Psoas muscle (tissue), 7 donors: ENCODE measurements at regions not wholly inside any gene's neighbourhood (a gene's known extent, or its start where the extent isn't known, plus 50 kb on each side); places are given as distances from the start of the nearest gene placed in this dataset.

ENCODE experiments used
- ATAC-seq, 4 donors: fragments of 200-7000 bp; cut with Tn5 transposase; one replicate each; pipeline ENCODE4 v1.9.1; 2020; ENCODE audit warnings: moderate library complexity in 3 of 4, mild to moderate bottlenecking in 2 of 4
- DNase-seq, 2 donors: peaks; one replicate each; pipeline ENCODE4 v3.0.0-alpha.2; 2020
- H3K27ac ChIP-seq: fragments of 200-600 bp; one replicate; pipeline ENCODE4 v1.8.0; 2022
- H3K27me3 ChIP-seq, 3 donors: fragments of 200-600 bp in 1 of 3; one replicate each; pipeline versions ENCODE4 v1.6.1 to v1.8.0; 2013 to 2022; ENCODE audit warnings: low read length in 2 of 3, mild to moderate bottlenecking in 2 of 3, moderate library complexity in 1 of 3; ENCODE audit not compliant: insufficient read depth in 3 of 3
- H3K36me3 ChIP-seq, 2 donors: fragments of 200-600 bp in 1 of 2; one replicate each; pipeline versions ENCODE4 v1.6.1 to v1.8.0; 2013 to 2022; ENCODE audit warnings: low read depth in 1 of 2, mild to moderate bottlenecking in 1 of 2, moderate library complexity in 1 of 2; ENCODE audit not compliant: insufficient read depth in 1 of 2
- H3K4me1 ChIP-seq: fragments of 200-600 bp; one replicate; pipeline ENCODE4 v1.8.0; 2022
- H3K4me3 ChIP-seq: fragments of 200-600 bp; one replicate; pipeline ENCODE4 v1.8.0; 2022; ENCODE audit warnings: mild to moderate bottlenecking
- H3K9me3 ChIP-seq: fragments of 200-600 bp; one replicate; pipeline ENCODE4 v1.8.0; 2022
- WGBS, 3 donors: extraction: QIAGEN DNeasy Blood & Tissue Kit; methylation state at CpG; one replicate each; pipeline versions ENCODE4 v1.1.6 to v1.1.7; 2013; 5-methylcytosine and 5-hydroxymethylcytosine counted together
- intact Hi-C, 2 donors: fragments of 100-400 bp; cut with DNase I; formaldehyde crosslinking; loops; one replicate each; pipeline versions ENCODE4 v1.11.0 to v1.14.2; 2022
- TF ChIP-seq, protein P1 (sequence below): fragments of 200-600 bp; IDR thresholded peaks from one replicate; pipeline ENCODE4 v1.8.0; 2022; ENCODE audit warnings: antibody characterized with exemption
- donor health status: healthy with polysubstance abuse.
- donor health status: DM: no; HTN: no; CAD: no; lungs with moderate emphysema.
- donor health status: Bipolar disorder and iron deficiency.
- donor health status: healthy.
- donor health status: DM: yes; HTN: yes; CAD: no.
- donor health status: DM: no; HTN: no; CAD: no.
- donor health status: DM: yes; HTN: yes; CAD: no.

DNA sequence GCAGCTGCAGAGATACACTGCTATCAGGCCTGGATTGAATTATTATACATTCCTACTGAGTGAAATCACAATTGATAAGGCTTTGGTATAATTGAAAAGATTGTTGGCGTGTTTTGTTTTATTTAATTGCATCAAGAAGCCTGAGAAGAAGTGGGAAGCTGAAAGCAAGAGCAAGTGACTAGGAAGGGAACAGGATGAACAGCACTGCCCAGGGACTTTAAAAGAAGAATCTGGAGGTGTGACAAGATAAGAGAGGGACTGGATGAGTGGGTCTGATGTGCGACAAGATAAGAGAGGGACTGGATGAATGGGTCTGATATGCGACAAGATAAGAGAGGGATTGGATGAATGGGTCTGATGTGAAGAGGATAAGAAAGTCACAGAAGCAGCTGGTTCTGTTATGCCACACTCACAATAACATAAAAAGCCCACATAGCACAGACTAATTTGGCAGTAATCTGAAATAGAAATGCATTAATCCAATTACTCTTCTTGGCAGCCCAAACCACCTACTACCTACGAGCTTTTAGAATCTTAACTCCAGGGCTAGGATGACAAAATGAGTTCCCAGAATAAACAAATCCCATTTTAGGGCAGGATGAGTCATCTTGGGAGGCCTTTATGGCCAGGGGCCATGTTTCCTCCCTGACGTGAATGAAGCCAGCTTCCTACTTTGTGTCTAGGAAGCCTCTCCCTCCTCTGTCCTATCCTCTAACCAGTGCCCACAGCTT is 129.7 kb downstream of the DUSP10 start:
- TF ChIP-seq, protein P1, sequence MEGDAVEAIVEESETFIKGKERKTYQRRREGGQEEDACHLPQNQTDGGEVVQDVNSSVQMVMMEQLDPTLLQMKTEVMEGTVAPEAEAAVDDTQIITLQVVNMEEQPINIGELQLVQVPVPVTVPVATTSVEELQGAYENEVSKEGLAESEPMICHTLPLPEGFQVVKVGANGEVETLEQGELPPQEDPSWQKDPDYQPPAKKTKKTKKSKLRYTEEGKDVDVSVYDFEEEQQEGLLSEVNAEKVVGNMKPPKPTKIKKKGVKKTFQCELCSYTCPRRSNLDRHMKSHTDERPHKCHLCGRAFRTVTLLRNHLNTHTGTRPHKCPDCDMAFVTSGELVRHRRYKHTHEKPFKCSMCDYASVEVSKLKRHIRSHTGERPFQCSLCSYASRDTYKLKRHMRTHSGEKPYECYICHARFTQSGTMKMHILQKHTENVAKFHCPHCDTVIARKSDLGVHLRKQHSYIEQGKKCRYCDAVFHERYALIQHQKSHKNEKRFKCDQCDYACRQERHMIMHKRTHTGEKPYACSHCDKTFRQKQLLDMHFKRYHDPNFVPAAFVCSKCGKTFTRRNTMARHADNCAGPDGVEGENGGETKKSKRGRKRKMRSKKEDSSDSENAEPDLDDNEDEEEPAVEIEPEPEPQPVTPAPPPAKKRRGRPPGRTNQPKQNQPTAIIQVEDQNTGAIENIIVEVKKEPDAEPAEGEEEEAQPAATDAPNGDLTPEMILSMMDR: no peak
- intact Hi-C loops: loop anchor here (5.0 kb wide), 2 partner anchors 40 to 130 kb away; partner anchors contain the start of gene DUSP10 (in 2 of the 2)
- WGBS, 3 donors: 30 to 39% (median 35%) methylated on average over 5 of the region's 5 CpGs
- ATAC-seq: peak; percentile 94 to 100 (median 96)
- H3K4me1 ChIP-seq: peaks cover 13% of the 10 kb centered on the region
- no peaks in the 10 kb centered on the region for H3K9me3 ChIP-seq
- peak; percentile 62 to 81 for DNase-seq
- no peaks in the 10 kb centered on the region for H3K27me3 ChIP-seq
- peak overlapping the region; percentile 59 for H3K27ac ChIP-seq
- no peak overlapping the region for H3K4me3 ChIP-seq
- H3K36me3 ChIP-seq: no peaks in the 10 kb centered on the region

DNA sequence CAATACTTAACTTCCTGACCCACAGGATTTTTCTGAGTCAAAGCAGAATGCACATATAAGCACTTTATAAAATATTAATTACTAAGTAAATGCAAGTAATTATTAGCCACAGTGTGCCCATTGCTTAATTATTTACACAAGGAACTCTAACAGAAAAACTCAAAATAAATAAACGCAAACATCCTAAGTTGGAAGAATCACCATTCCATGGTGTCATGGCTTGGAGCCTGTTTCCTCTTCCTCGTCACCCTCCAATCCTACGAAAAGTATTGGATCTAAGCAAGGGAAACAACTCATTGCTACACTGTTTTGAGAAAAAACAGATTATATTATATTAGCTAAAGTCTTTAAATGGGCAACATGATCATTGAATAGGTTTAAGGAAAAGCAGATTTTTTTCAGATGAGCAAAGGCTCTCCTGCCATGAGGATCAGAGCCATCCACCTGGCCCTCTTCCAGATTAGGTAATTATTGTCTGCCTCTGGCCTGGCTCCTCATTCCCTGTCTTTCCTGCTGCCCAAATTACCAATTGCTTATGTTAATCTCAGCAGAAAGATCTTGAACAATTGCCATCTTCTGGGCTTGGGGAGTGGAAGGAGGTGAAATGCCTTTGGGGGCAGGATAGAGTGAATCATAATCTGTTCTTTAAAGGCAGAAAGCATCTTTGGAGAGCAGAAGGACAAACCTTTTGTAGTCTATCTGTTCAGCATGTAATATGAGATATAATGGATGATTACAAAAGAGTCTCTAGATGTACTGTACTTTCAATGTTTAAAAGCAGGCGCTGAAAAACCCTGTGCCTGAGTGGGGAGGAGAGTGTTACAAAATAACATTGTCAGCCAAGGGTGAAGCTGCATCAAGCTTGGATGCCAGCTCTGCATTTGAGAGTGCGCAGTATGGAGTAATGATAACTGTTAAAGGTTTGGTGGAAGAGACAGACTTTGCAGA is 121.2 kb downstream of the DUSP10 start:
- Histone ChIP-seq H3K4me1 (no peaks in the 10 kb centered on the region), H3K36me3 (no peaks in the 10 kb centered on the region), H3K4me3 (no peak overlapping the region), H3K9me3 (no peaks in the 10 kb centered on the region), H3K27me3 (no peaks in the 10 kb centered on the region), H3K27ac (no peak overlapping the region)
- DNase-seq: no peak
- ATAC-seq: peak in 2 of 4 donors; percentile 68 to 75
- TF ChIP-seq, protein P1: no peak
- intact Hi-C loops: no loop called here
- 73 to 83% (median 74%) methylated on average over 5 of the region's 5 CpGs for WGBS, 3 donors

DNA sequence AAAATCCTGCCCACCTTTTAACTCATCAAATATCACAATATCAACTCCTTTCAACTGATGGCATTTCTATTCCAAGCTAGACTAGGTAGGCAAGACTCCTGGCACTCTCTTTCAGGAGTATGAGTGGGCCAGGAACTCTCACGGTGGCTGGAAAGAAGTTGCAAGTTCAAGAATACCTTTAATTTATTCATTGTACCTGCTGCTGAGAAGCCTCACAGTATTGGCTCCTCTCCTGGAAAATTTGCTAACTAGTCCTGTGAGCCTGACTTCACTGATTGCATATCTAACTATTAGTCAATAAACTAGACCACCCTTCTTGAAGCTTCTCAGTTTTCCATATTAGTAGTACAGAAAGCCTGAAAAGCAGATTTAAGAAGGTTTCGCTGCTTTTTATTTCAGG is 120.2 kb downstream of the DUSP10 start:
- intact Hi-C loops: no loop called here
- no peak for ATAC-seq

DNA sequence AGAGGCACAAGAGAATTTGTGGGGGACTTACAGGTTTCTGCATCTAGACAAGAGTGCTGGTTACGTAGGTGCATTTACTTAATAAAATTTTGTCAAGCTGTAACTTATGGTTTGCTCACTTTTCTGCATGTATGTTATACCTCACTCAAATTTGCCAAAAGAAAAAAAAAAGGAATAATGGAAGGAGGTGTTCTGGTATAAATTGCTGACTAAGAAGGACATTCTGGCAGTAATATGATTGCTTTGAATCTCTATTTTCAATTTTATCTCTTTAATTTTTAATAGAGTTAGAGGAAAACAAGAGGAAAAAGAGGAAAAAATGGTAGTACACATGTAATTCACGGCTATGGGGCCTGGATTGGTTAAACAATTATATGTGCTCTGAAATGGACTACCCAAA is 119.5 kb downstream of the DUSP10 start:
- no peak overlapping the region for H3K27ac ChIP-seq
- ATAC-seq (no peak), DNase-seq (no peak)
- H3K4me3 ChIP-seq: no peak overlapping the region
- TF ChIP-seq, protein P1: no peak
- H3K9me3 ChIP-seq: no peaks in the 10 kb centered on the region
- H3K27me3 ChIP-seq: no peaks in the 10 kb centered on the region
- H3K36me3 ChIP-seq: no peaks in the 10 kb centered on the region
- WGBS, 3 donors: 82 to 91% (median 82%) methylated on average over 2 of the region's 2 CpGs
- no peaks in the 10 kb centered on the region for H3K4me1 ChIP-seq
- intact Hi-C loops: no loop called here

More for the DNA sequence above, 120.2 kb downstream of the DUSP10 start:
- no peak overlapping the region for H3K4me3 ChIP-seq
- no peaks in the 10 kb centered on the region for H3K27me3 ChIP-seq
- TF ChIP-seq, protein P1: no peak
- WGBS, 3 donors: 70 to 74% (median 74%) methylated on average over 2 of the region's 2 CpGs
- no peaks in the 10 kb centered on the region for H3K4me1 ChIP-seq
- no peaks in the 10 kb centered on the region for H3K9me3 ChIP-seq
- no peaks in the 10 kb centered on the region for H3K36me3 ChIP-seq
- DNase-seq: no peak
- no peak overlapping the region for H3K27ac ChIP-seq
